NB4 (cell line): ENCODE measurements at regions not wholly inside any gene's neighbourhood (a gene's known extent, or its start where the extent isn't known, plus 50 kb on each side); places are given as distances from the start of the nearest gene placed in this dataset.

Experiments
- DNase-seq: peaks from one replicate; pipeline ENCODE4 v3.0.0; 2010; ENCODE audit warnings: low read depth
- H3K4me3 ChIP-seq: one replicate; pipeline ENCODE4 v1.5.1; 2011; ENCODE audit warnings: mild to moderate bottlenecking, low read depth, low read length, moderate library complexity
- MYC ChIP-seq: IDR thresholded peaks from 2 replicates; pipeline ENCODE4 v1.6.1; 2011; ENCODE audit warnings: low read depth, low read length
- POLR2A ChIP-seq: IDR thresholded peaks from 2 replicates; pipeline ENCODE4 v1.6.1; 2011; ENCODE audit warnings: mild to moderate bottlenecking; ENCODE audit not compliant: insufficient read length; ENCODE audit errors: extremely low read depth
- TF ChIP-seq, protein P1 (sequence below): IDR thresholded peaks from one replicate; pipeline ENCODE4 v1.5.1; 2012; ENCODE audit warnings: low read depth, low read length
- TF ChIP-seq, protein P2 (sequence below): IDR thresholded peaks from 2 replicates; pipeline ENCODE4 v1.6.1; 2011; ENCODE audit warnings: low read depth, low read length

DNA sequence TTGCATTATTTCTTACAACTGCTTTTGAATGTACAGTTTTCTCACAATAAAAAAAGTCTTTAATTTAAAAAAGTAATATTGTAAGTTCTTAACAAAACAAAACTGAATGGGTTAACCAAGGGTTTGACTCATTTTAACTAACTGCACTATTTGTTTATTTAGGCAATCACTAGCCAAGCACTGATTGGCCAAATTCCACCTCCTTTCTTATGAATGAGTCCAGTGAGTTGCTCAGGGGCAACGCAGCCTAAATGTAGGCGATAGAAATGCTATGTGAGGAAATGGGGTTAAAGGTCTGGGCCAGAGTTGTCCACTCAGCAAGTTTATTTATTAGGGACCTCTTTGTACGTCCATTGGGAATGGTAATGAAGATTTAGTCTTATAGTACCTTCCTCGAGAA is 89.6 kb upstream of the MAF start:
- no peak for DNase-seq

DNA sequence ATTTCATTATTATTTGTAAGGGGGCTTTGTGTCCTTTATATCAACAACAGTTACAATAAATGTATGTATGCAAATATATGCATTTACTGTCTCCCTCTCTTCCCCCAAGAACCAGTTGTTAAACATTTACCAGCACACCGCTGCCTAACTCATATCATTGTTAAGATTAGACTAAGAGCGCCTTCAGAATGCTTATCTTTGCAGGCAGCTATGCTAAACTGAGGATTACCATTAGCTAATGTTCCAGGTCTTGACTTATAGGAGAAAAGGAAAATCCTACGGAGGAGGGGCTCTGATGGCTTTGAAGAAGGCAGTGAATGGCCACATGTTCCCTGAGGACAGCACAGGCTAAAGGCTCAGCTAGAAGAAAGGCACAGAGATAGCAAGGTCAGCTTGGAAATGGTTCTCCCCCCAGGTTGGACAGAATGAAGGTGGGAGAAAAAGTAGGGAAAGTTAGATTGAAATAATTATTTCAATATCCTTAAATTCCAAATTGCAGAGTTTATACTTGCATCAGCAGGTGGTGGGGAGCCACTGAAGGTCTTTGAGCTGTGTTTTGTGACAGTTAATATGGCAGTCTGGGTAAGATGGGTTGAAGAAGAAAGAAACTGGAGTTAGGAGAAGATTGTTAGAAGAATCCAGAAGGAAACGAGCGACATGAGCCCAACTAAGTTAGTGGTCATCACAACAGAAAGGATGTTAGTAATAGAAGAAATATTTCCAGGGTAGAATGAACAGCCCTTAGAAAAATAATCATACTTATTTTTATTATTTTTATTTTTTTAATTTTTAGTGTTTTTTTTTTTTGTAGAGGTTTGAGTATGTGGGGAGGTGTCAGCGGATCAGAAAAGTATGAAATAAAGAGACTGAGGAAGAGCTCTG is 87.0 kb upstream of the MAF start:
- DNase-seq: no peak
- H3K4me3 ChIP-seq: no peak overlapping the region
- no peak for TF ChIP-seq POLR2A
- TF ChIP-seq, protein P1, sequence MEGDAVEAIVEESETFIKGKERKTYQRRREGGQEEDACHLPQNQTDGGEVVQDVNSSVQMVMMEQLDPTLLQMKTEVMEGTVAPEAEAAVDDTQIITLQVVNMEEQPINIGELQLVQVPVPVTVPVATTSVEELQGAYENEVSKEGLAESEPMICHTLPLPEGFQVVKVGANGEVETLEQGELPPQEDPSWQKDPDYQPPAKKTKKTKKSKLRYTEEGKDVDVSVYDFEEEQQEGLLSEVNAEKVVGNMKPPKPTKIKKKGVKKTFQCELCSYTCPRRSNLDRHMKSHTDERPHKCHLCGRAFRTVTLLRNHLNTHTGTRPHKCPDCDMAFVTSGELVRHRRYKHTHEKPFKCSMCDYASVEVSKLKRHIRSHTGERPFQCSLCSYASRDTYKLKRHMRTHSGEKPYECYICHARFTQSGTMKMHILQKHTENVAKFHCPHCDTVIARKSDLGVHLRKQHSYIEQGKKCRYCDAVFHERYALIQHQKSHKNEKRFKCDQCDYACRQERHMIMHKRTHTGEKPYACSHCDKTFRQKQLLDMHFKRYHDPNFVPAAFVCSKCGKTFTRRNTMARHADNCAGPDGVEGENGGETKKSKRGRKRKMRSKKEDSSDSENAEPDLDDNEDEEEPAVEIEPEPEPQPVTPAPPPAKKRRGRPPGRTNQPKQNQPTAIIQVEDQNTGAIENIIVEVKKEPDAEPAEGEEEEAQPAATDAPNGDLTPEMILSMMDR: no peak
- no peak for TF ChIP-seq MYC
- TF ChIP-seq, protein P2, sequence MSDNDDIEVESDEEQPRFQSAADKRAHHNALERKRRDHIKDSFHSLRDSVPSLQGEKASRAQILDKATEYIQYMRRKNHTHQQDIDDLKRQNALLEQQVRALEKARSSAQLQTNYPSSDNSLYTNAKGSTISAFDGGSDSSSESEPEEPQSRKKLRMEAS: no peak

More for the DNA sequence above, 89.6 kb upstream of the MAF start:
- TF ChIP-seq POLR2A (no peak), MYC (no peak)
- TF ChIP-seq, protein P2: no peak
- TF ChIP-seq, protein P1: no peak
- H3K4me3 ChIP-seq: no peak overlapping the region

DNA sequence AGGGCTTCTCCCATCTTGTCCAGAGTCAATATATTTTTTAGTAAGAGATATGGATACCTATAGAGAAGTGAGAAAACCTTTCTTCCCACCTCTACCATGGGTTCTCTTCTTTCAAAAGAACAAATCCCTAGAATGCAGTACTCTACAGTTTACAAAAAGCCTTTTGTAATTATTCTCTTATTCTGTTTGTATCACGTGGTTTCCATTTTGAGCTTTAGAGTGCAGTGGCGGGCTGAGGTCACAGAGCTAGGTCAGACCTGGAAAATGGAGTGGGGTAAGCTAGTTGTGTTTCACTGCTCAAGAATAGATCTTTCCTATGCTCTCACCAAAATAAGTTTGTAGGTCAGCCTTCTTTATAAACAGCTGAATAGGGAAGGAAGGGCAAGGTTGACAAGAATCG is 85.3 kb upstream of the MAF start:
- DNase-seq: no peak
- H3K4me3 ChIP-seq: no peak overlapping the region
- TF ChIP-seq, protein P1: no peak
- TF ChIP-seq MYC (no peak), POLR2A (no peak)
- TF ChIP-seq, protein P2: no peak

DNA sequence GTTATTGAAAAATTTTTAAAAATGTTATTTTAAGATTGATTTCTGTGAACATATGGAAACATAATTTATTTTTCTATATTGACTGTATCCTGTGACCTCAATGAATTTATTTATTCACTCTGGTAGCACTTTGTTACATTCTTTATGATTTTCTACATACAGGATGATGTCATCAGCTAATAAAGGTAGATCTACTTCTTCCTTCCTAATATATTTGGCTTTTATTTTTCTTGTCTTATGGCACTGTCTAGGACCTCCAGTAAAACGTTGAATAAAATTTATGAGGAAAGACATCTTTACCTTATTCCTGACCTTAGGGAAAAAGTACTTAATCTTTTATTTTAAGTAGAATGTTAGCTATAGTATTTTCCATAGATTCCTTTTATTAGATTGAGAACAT is 78.8 kb upstream of the MAF start:
- no peak for DNase-seq

DNA sequence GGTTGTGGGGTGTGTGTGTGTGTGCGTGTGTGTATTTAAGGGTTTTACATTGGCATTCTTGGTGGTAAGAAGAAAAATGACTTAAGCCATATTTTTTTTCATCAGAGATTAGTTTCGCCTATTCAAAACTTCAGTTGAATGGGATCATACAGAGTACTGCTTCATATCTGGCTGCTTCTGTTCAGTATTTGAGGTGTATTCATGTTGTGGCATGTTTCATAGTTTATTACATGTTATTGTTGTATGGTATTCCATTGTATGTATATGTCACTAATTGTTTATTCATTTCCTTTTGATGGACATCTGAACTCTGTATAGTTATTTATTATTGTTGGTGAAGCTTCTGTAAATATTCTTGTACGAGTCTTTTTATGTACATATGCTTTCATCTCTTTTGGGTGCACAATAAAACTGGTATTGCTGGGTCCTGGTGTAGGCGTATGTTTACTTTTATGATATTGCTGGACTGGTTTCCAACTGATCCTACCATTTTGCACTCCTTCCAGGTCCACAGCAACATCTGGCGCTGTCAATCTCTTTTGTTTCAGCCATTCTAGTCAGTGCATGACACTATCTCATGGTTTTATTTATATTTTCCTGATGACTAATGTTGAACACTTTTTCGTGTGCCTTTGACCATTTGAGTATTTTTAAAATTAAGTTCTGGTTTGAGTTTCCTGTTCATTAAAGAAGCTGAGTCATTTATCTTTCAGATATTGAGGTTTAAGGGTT is 77.4 kb upstream of the MAF start:
- H3K4me3 ChIP-seq: no peak overlapping the region
- no peak for DNase-seq
- TF ChIP-seq POLR2A (no peak), MYC (no peak)
- TF ChIP-seq, protein P2: no peak
- TF ChIP-seq, protein P1: no peak

More for the DNA sequence above, 78.8 kb upstream of the MAF start:
- TF ChIP-seq POLR2A: no peak
- no peak overlapping the region for H3K4me3 ChIP-seq

DNA sequence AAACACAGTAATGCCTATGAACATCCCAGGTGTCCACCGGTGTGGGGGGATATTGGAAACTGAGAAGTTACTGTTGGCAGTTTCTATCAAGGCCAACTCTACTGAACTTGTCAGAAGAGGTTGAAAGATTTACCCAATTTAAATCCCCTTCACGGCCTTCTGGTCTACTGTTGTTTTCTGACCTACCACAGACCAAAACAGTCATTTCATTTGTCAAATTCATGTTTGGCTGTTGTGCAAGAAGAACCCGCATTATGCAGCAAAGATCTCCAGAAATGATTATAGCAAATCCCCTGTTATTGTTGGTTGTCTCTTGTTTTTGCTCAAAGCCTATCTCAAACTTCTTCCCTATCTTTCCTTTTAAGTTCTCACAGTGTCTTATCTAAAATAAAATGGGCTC is 73.1 kb upstream of the MAF start:
- no peak overlapping the region for H3K4me3 ChIP-seq
- TF ChIP-seq POLR2A (no peak), MYC (no peak)
- TF ChIP-seq, protein P1: no peak
- TF ChIP-seq, protein P2: no peak
- no peak for DNase-seq
